Activated CD8-positive, alpha-beta T cell treated with anti-CD3 and anti-CD28 coated beads, Interleukin-2, amount 10 ng/mL, durations not matched to agents 7 days and 5 days (primary cell): ENCODE measurements at regions not wholly inside any gene's neighbourhood (a gene's known extent, or its start where the extent isn't known, plus 50 kb on each side); places are given as distances from the start of the nearest gene placed in this dataset.

ENCODE experiments used
- ATAC-seq: fragments of 150-1000 bp; cut with Tn5 transposase; one replicate; pipeline ENCODE4 v1.10.0; 2021; ENCODE audit warnings: moderate library complexity
- CTCF ChIA-PET: fragments of 350-600 bp; sonication (Branson Sonifier 250); formaldehyde crosslinking; loops from one replicate; lab custom pipeline; 2021; ENCODE audit warnings: antibody characterized with exemption; lab: Charles Lee
- POLR2A ChIA-PET: fragments of 350-600 bp; sonication (Branson Sonifier 250); formaldehyde crosslinking; loops from one replicate; lab custom pipeline; 2021; ENCODE audit warnings: antibody characterized with exemption; lab: Charles Lee
- DNase-seq: peaks from one replicate; pipeline ENCODE4 v3.0.0-alpha.2; 2020
- H3K27ac Mint-ChIP-seq: one replicate; pipeline ENCODE4 v1.8.0; 2021; ENCODE audit warnings: mild to moderate bottlenecking, mixed read lengths
- H3K27me3 Mint-ChIP-seq: one replicate; pipeline ENCODE4 v1.8.0; 2021; ENCODE audit warnings: low read depth, mixed read lengths
- H3K36me3 Mint-ChIP-seq: one replicate; pipeline ENCODE4 v1.8.0; 2021; ENCODE audit warnings: low read depth, mixed read lengths
- H3K4me1 Mint-ChIP-seq: one replicate; pipeline ENCODE4 v1.8.0; 2021; ENCODE audit warnings: low read depth, mixed read lengths
- H3K4me3 Mint-ChIP-seq: one replicate; pipeline ENCODE4 v1.8.0; 2021; ENCODE audit warnings: mild to moderate bottlenecking, mixed read lengths
- H3K9me3 Mint-ChIP-seq: one replicate; pipeline ENCODE4 v1.8.0; 2022; ENCODE audit warnings: mixed read lengths; ENCODE audit not compliant: insufficient read depth

- ChIA-PET POLR2A (no interaction called here), CTCF (no interaction called here)
- no peak overlapping the region for H3K4me3 Mint-ChIP-seq
- H3K9me3 Mint-ChIP-seq: no peaks in the 10 kb centered on the region
- H3K36me3 Mint-ChIP-seq: no peaks in the 10 kb centered on the region
- DNase-seq (no peak), ATAC-seq (no peak)
- H3K27me3 Mint-ChIP-seq: no peaks in the 10 kb centered on the region
- H3K4me1 Mint-ChIP-seq: no peaks in the 10 kb centered on the region
- H3K27ac Mint-ChIP-seq: no peak overlapping the region
Measured at GRCh38 chr18:34583895-34584294, 126.2 kb upstream of the DTNA start.

GRCh38 chr18:34590503-34590902 is 119.6 kb upstream of the DTNA start:
- Mint-ChIP-seq H3K9me3 (no peaks in the 10 kb centered on the region), H3K27ac (no peak overlapping the region), H3K36me3 (no peaks in the 10 kb centered on the region), H3K4me1 (no peaks in the 10 kb centered on the region), H3K4me3 (no peak overlapping the region), H3K27me3 (no peaks in the 10 kb centered on the region)
- CTCF ChIA-PET: no interaction called here
- no peak for ATAC-seq
- POLR2A ChIA-PET: no interaction called here
- no peak for DNase-seq

- CTCF ChIA-PET: no interaction called here
Measured at GRCh38 chr18:34591920-34592444, 118.1 kb upstream of the DTNA start.

GRCh38 chr18:34592481-34592880 is 117.6 kb upstream of the DTNA start:
- ChIA-PET CTCF (no interaction called here), POLR2A (no interaction called here)

More at GRCh38 chr18:34591920-34592444, 118.1 kb upstream of the DTNA start:
- no peaks in the 10 kb centered on the region for H3K9me3 Mint-ChIP-seq
- POLR2A ChIA-PET: no interaction called here
- no peak overlapping the region for H3K4me3 Mint-ChIP-seq
- no peak for ATAC-seq
- no peaks in the 10 kb centered on the region for H3K36me3 Mint-ChIP-seq
- H3K4me1 Mint-ChIP-seq: no peaks in the 10 kb centered on the region
- no peak for DNase-seq
- H3K27ac Mint-ChIP-seq: no peak overlapping the region
- no peaks in the 10 kb centered on the region for H3K27me3 Mint-ChIP-seq

GRCh38 chr18:34592961-34593382 is 117.1 kb upstream of the DTNA start:
- H3K36me3 Mint-ChIP-seq: no peaks in the 10 kb centered on the region
- H3K9me3 Mint-ChIP-seq: no peaks in the 10 kb centered on the region
- H3K4me1 Mint-ChIP-seq: no peaks in the 10 kb centered on the region
- no peak for DNase-seq
- no peak for ATAC-seq
- CTCF ChIA-PET: no interaction called here
- no peak overlapping the region for H3K27ac Mint-ChIP-seq
- no peak overlapping the region for H3K4me3 Mint-ChIP-seq
- POLR2A ChIA-PET: no interaction called here
- H3K27me3 Mint-ChIP-seq: no peaks in the 10 kb centered on the region

More at GRCh38 chr18:34592481-34592880, 117.6 kb upstream of the DTNA start:
- no peak for ATAC-seq
- no peak overlapping the region for H3K4me3 Mint-ChIP-seq
- no peak for DNase-seq
- H3K4me1 Mint-ChIP-seq: no peaks in the 10 kb centered on the region
- H3K27ac Mint-ChIP-seq: no peak overlapping the region
- H3K9me3 Mint-ChIP-seq: no peaks in the 10 kb centered on the region
- H3K27me3 Mint-ChIP-seq: no peaks in the 10 kb centered on the region
- H3K36me3 Mint-ChIP-seq: no peaks in the 10 kb centered on the region

GRCh38 chr18:34594266-34594665 is 115.8 kb upstream of the DTNA start:
- ChIA-PET CTCF (no interaction called here), POLR2A (no interaction called here)
- Mint-ChIP-seq H3K27ac (no peak overlapping the region), H3K36me3 (no peaks in the 10 kb centered on the region), H3K9me3 (no peaks in the 10 kb centered on the region), H3K4me3 (no peak overlapping the region), H3K27me3 (no peaks in the 10 kb centered on the region), H3K4me1 (no peaks in the 10 kb centered on the region)
- DNase-seq: no peak
- no peak for ATAC-seq

GRCh38 chr18:34595690-34596089 is 114.4 kb upstream of the DTNA start:
- CTCF ChIA-PET: no interaction called here
- no peak overlapping the region for H3K27ac Mint-ChIP-seq
- H3K9me3 Mint-ChIP-seq: no peaks in the 10 kb centered on the region
- H3K36me3 Mint-ChIP-seq: no peaks in the 10 kb centered on the region
- H3K27me3 Mint-ChIP-seq: no peaks in the 10 kb centered on the region
- no peak overlapping the region for H3K4me3 Mint-ChIP-seq
- H3K4me1 Mint-ChIP-seq: no peaks in the 10 kb centered on the region
- ATAC-seq (no peak), DNase-seq (no peak)
- POLR2A ChIA-PET: no interaction called here

- no peaks in the 10 kb centered on the region for H3K27me3 Mint-ChIP-seq
- ChIA-PET CTCF (no interaction called here), POLR2A (no interaction called here)
- H3K4me1 Mint-ChIP-seq: no peaks in the 10 kb centered on the region
- H3K4me3 Mint-ChIP-seq: no peak overlapping the region
- no peak overlapping the region for H3K27ac Mint-ChIP-seq
- DNase-seq (no peak), ATAC-seq (no peak)
- no peaks in the 10 kb centered on the region for H3K9me3 Mint-ChIP-seq
- H3K36me3 Mint-ChIP-seq: no peaks in the 10 kb centered on the region
Measured at GRCh38 chr18:34598120-34598635, 111.9 kb upstream of the DTNA start.

- ATAC-seq (no peak), DNase-seq (no peak)
- POLR2A ChIA-PET: no interaction called here
- CTCF ChIA-PET: no interaction called here
- H3K4me1 Mint-ChIP-seq: no peaks in the 10 kb centered on the region
- H3K36me3 Mint-ChIP-seq: no peaks in the 10 kb centered on the region
- H3K27ac Mint-ChIP-seq: no peak overlapping the region
- no peaks in the 10 kb centered on the region for H3K9me3 Mint-ChIP-seq
- H3K4me3 Mint-ChIP-seq: no peak overlapping the region
- no peaks in the 10 kb centered on the region for H3K27me3 Mint-ChIP-seq
Measured at GRCh38 chr18:34600158-34600557, 109.9 kb upstream of the DTNA start.

GRCh38 chr18:34600874-34601656 is 109.0 kb upstream of the DTNA start:
- POLR2A ChIA-PET: no interaction called here
- no peak for ATAC-seq
- no peaks in the 10 kb centered on the region for H3K36me3 Mint-ChIP-seq
- no peak overlapping the region for H3K27ac Mint-ChIP-seq
- H3K4me1 Mint-ChIP-seq: no peaks in the 10 kb centered on the region
- no peak overlapping the region for H3K4me3 Mint-ChIP-seq
- H3K27me3 Mint-ChIP-seq: no peaks in the 10 kb centered on the region
- no peak for DNase-seq
- H3K9me3 Mint-ChIP-seq: no peaks in the 10 kb centered on the region
- CTCF ChIA-PET: no interaction called here

GRCh38 chr18:34604591-34604990 is 105.5 kb upstream of the DTNA start:
- H3K9me3 Mint-ChIP-seq: no peaks in the 10 kb centered on the region
- CTCF ChIA-PET: no interaction called here
- no peaks in the 10 kb centered on the region for H3K4me1 Mint-ChIP-seq
- no peaks in the 10 kb centered on the region for H3K27me3 Mint-ChIP-seq
- POLR2A ChIA-PET: no interaction called here
- no peaks in the 10 kb centered on the region for H3K36me3 Mint-ChIP-seq
- ATAC-seq (no peak), DNase-seq (no peak)
- H3K4me3 Mint-ChIP-seq: no peak overlapping the region
- no peak overlapping the region for H3K27ac Mint-ChIP-seq

GRCh38 chr18:34606851-34607250 is 103.2 kb upstream of the DTNA start:
- no peaks in the 10 kb centered on the region for H3K4me1 Mint-ChIP-seq
- POLR2A ChIA-PET: no interaction called here

More at GRCh38 chr18:34606851-34607250, 103.2 kb upstream of the DTNA start:
- CTCF ChIA-PET: no interaction called here
- Mint-ChIP-seq H3K4me3 (no peak overlapping the region), H3K36me3 (no peaks in the 10 kb centered on the region), H3K9me3 (no peaks in the 10 kb centered on the region), H3K27ac (no peak overlapping the region), H3K27me3 (no peaks in the 10 kb centered on the region)
- ATAC-seq: no peak
- no peak for DNase-seq
